Effector memory CD4-positive, alpha-beta T cell (primary cell): ENCODE measurements at regions not wholly inside any gene's neighbourhood (a gene's known extent, or its start where the extent isn't known, plus 50 kb on each side); places are given as distances from the start of the nearest gene placed in this dataset.
A peak's percentile ranks its signal among the peaks of the same experiment; 100 is the strongest.
"Not testable (repeated sequence)": the region's sequence is repeated elsewhere in the genome, so short reads cannot be mapped to it uniquely, and the experiment has no call there.

Experiments
- DNase-seq, 3 donors: peaks; one replicate each; pipeline ENCODE4 v3.0.0-alpha.2; 2020
- H3K27ac ChIP-seq: 2 replicates; pipeline ENCODE4 v1.7.0; 2013; ENCODE audit warnings: mild to moderate bottlenecking, low read length, moderate library complexity; ENCODE audit not compliant: insufficient read depth, poor library complexity, severe bottlenecking
- H3K27me3 ChIP-seq: replicated peaks from 2 replicates; pipeline ENCODE4 v1.7.0; 2013; ENCODE audit warnings: mild to moderate bottlenecking, low read length; ENCODE audit not compliant: insufficient read depth, control insufficient read depth, poor library complexity, severe bottlenecking
- H3K36me3 ChIP-seq: 2 replicates; pipeline ENCODE4 v1.7.0; 2013; ENCODE audit warnings: mild to moderate bottlenecking, low read length, moderate library complexity; ENCODE audit not compliant: control insufficient read depth, insufficient read depth
- H3K4me1 ChIP-seq: 2 replicates; pipeline ENCODE4 v1.7.0; 2013; ENCODE audit warnings: low read length, mild to moderate bottlenecking; ENCODE audit not compliant: control insufficient read depth, insufficient read depth, poor library complexity, severe bottlenecking
- H3K4me3 ChIP-seq: 2 replicates; pipeline ENCODE4 v1.7.0; 2013; ENCODE audit warnings: low read length, low read depth, mild to moderate bottlenecking; ENCODE audit not compliant: insufficient read depth, poor library complexity, severe bottlenecking
- H3K9me3 ChIP-seq: 2 replicates; pipeline ENCODE4 v1.7.0; 2013; ENCODE audit warnings: mild to moderate bottlenecking, low read length, moderate library complexity; ENCODE audit not compliant: control insufficient read depth

- Histone ChIP-seq H3K9me3 (no peaks in the 10 kb centered on the region), H3K36me3 (no peaks in the 10 kb centered on the region), H3K27me3 (no peaks in the 10 kb centered on the region), H3K4me3 (no peak overlapping the region), H3K4me1 (no peaks in the 10 kb centered on the region), H3K27ac (no peak overlapping the region)
- DNase-seq: no peak
Measured at GRCh38 chr1:101548376-101548775, 311.6 kb downstream of the S1PR1 start.

- H3K9me3 ChIP-seq: no peaks in the 10 kb centered on the region
- H3K36me3 ChIP-seq: no peaks in the 10 kb centered on the region
- DNase-seq: no peak
- no peak overlapping the region for H3K27ac ChIP-seq
- H3K27me3 ChIP-seq: no peaks in the 10 kb centered on the region
- no peak overlapping the region for H3K4me3 ChIP-seq
- no peaks in the 10 kb centered on the region for H3K4me1 ChIP-seq
Measured at GRCh38 chr1:101550581-101550980, 313.8 kb downstream of the S1PR1 start.

GRCh38 chr1:101566883-101567538, 330.2 kb downstream of the S1PR1 start:
- Histone ChIP-seq H3K36me3 (no peaks in the 10 kb centered on the region), H3K4me3 (no peak overlapping the region), H3K27me3 (no peaks in the 10 kb centered on the region), H3K4me1 (no peaks in the 10 kb centered on the region), H3K9me3 (no peaks in the 10 kb centered on the region), H3K27ac (no peak overlapping the region)
- DNase-seq: no peak

GRCh38 chr1:101567582-101568189, 330.9 kb downstream of the S1PR1 start:
- no peak overlapping the region for H3K4me3 ChIP-seq
- no peaks in the 10 kb centered on the region for H3K36me3 ChIP-seq
- H3K27ac ChIP-seq: no peak overlapping the region
- no peaks in the 10 kb centered on the region for H3K27me3 ChIP-seq
- DNase-seq: peak in 1 of 3 donors; percentile 6
- H3K9me3 ChIP-seq: no peaks in the 10 kb centered on the region
- no peaks in the 10 kb centered on the region for H3K4me1 ChIP-seq

- no peak overlapping the region for H3K4me3 ChIP-seq
- DNase-seq: no peak
- no peaks in the 10 kb centered on the region for H3K36me3 ChIP-seq
- H3K9me3 ChIP-seq: no peaks in the 10 kb centered on the region
- H3K4me1 ChIP-seq: no peaks in the 10 kb centered on the region
- no peaks in the 10 kb centered on the region for H3K27me3 ChIP-seq
- no peak overlapping the region for H3K27ac ChIP-seq
Measured at GRCh38 chr1:101587741-101588140, 350.9 kb downstream of the S1PR1 start.

- Histone ChIP-seq H3K36me3 (no peaks in the 10 kb centered on the region), H3K4me1 (no peaks in the 10 kb centered on the region), H3K9me3 (no peaks in the 10 kb centered on the region), H3K4me3 (no peak overlapping the region), H3K27ac (no peak overlapping the region), H3K27me3 (no peaks in the 10 kb centered on the region)
- DNase-seq: no peak
Measured at GRCh38 chr1:101588677-101589076, 351.9 kb downstream of the S1PR1 start.

GRCh38 chr1:101592845-101593244, 356.0 kb downstream of the S1PR1 start:
- H3K9me3 ChIP-seq: no peaks in the 10 kb centered on the region
- no peaks in the 10 kb centered on the region for H3K4me1 ChIP-seq
- no peaks in the 10 kb centered on the region for H3K27me3 ChIP-seq
- H3K4me3 ChIP-seq: no peak overlapping the region
- DNase-seq: no peak
- no peaks in the 10 kb centered on the region for H3K36me3 ChIP-seq
- no peak overlapping the region for H3K27ac ChIP-seq

GRCh38 chr1:101595881-101596374, 359.1 kb downstream of the S1PR1 start:
- no peak overlapping the region for H3K27ac ChIP-seq
- H3K9me3 ChIP-seq: no peaks in the 10 kb centered on the region
- no peak overlapping the region for H3K4me3 ChIP-seq
- DNase-seq: no peak
- H3K4me1 ChIP-seq: no peaks in the 10 kb centered on the region
- no peaks in the 10 kb centered on the region for H3K36me3 ChIP-seq
- H3K27me3 ChIP-seq: no peaks in the 10 kb centered on the region

- not testable (repeated sequence) for DNase-seq, H3K9me3 ChIP-seq, H3K4me3 ChIP-seq
Measured at GRCh38 chr1:101600615-101601014, 363.8 kb downstream of the S1PR1 start.

GRCh38 chr1:101603726-101604125, 366.9 kb downstream of the S1PR1 start:
- DNase-seq: no peak
- no peak overlapping the region for H3K27ac ChIP-seq
- no peaks in the 10 kb centered on the region for H3K36me3 ChIP-seq
- H3K4me3 ChIP-seq: no peak overlapping the region
- no peaks in the 10 kb centered on the region for H3K4me1 ChIP-seq
- no peaks in the 10 kb centered on the region for H3K27me3 ChIP-seq
- no peaks in the 10 kb centered on the region for H3K9me3 ChIP-seq

More at GRCh38 chr1:101600615-101601014, 363.8 kb downstream of the S1PR1 start:
- not testable (repeated sequence) for H3K27ac ChIP-seq, H3K36me3 ChIP-seq, H3K27me3 ChIP-seq, H3K4me1 ChIP-seq
